ENCODE measurements at regions not wholly inside any gene's neighbourhood (a gene's known extent, or its start where the extent isn't known, plus 50 kb on each side); places are given as distances from the start of the nearest gene placed in this dataset.
"Not testable (repeated sequence)": the region's sequence is repeated elsewhere in the genome, so short reads cannot be mapped to it uniquely, and the experiment has no call there.

DNA sequence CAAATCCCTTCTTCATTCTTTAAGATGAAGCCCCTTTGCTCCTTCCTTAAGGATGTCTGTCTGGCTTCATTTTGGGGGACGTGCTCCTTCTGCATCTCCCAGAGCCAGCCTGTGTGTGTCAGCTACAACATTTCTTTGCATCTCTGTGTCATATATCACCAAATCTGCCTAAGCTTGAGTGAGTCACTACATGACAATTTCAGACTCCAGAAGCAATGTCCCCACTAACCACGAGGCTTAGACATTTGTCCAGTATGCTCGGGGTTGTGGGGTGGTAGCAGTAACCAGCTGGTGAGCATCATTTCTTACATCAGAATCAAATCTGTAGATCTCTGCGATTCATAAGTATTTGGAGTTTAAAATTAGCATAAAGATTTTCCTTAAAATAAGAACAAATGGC, 54.1 kb upstream of the USP14 start:
- DNase-seq (ENCODE audit: low read depth); H3K4me3 ChIP-seq (ENCODE audit: low read length): not testable (repeated sequence)

DNA sequence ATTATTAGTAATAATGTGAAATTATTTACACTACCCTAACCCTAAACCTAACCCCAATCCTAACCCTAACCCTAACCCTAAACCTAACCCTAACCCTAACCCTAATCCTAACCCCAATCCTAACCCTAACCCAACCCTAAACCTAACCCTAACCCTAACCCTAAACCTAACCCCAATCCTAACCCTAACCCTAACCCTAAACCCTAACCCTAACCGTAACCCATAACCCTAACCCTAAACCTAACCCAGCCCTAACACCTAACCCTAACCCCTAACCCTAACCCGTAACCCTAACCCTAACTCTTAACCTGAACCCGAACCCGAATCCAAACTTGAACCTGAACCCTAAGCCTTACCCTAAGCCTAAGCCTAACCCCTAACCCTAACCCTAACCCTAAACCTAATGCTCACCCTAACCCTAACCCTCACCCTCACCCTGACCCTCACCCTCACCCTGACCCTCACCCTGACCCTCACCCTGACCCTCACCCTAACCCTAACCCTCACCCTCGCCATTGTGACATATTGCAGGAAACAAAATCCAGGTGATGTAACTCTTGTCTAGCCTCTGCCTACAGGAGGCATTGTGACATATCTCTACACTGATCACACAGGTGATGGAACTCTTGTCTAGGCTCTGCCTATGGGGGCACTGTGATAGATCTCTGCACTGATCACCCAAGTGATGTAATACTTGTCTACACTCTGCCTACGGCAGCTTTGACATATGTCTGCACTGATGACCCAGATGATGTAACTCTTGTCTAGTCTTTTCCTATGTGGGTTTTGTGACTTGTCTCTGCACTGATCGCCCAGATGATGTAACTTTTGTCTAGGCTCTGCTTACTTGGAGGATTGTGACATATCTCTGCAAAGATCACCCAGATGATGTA, 53.0 kb upstream of the USP14 start:
- not testable (repeated sequence) for H3K4me3 ChIP-seq (ENCODE audit: low read length)
- peak; percentile 47 for DNase-seq (ENCODE audit: low read depth)

DNA sequence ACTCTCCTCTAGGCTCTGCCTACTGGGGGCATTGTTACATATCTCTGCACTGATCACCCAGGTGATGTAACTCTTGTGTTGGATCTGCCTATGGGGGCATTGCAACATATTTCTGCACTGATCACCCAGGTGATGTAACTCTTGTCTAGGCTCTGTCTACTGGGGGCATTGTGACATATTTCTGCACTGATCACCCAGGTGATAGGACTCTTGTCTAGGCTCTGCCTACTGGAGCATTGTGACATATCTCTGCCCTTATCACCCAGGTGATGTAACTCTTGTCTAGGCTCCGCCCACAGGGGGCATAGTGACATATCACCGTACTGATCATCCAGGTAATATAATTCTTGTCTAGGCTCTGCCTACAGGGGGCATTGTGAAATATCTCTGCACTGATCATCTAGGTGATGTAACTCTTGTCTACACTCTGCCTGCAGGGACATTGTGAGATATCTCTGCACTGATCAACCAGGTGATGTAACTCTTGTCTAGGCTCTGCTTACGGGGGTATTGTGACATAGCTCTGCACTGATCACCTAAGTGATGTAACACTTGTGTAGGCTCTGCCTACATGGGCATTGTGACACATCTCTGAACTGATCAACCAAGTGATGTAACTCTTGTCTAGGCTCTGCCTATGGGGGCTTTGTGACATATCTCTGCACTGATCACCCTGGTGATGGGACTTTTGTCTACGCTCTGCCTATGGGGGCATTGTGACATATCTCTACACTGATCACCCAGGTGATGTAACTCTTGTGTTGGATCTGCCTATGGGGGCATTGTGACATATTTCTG, 52.1 kb upstream of the USP14 start:
- H3K4me3 ChIP-seq (ENCODE audit: low read length); DNase-seq (ENCODE audit: low read depth): not testable (repeated sequence)

DNA sequence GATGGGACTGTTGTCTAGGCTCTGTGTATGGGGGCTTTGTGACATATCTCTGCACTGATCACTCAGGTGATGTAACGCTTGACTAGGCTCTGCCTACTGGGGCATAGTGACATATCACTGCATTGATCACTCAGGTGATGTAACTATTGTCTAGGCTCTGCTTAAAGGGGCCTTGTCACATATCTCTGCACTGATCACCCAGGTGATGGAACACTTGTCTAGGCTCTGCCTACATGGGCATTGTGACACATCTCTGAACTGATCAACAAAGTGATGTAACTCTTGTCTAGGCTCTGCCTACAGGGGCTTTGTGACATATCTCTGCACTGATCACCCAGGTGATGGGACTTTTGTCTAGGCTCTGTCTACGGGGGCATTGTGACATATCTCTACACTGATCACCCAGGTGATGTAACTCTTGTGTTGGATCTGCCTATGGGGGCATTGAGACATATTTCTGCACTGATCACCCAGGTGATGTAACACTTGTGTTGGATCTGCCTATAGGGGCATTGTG, 51.4 kb upstream of the USP14 start:
- not testable (repeated sequence) for DNase-seq (ENCODE audit: low read depth); H3K4me3 ChIP-seq (ENCODE audit: low read length)

DNA sequence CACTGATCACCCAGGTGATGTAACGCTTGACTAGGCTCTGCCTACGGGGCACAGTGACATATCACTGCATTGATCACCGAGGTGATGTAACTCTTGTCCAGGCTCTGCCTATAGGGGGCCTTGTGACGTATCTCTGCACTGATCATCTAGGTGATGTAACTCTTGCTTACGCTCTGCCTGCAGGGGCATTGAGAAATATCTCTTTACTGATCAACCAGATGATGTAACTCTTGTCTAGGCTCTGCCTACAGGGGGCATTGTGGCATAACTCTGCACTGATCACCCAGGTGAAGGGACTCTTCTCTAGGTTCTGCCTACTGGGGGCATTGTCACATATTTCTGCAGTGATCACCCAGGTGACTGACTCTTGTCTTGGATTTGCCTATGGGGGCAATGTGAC, 50.9 kb upstream of the USP14 start:
- DNase-seq (ENCODE audit: low read depth); H3K4me3 ChIP-seq (ENCODE audit: low read length): not testable (repeated sequence)

DNA sequence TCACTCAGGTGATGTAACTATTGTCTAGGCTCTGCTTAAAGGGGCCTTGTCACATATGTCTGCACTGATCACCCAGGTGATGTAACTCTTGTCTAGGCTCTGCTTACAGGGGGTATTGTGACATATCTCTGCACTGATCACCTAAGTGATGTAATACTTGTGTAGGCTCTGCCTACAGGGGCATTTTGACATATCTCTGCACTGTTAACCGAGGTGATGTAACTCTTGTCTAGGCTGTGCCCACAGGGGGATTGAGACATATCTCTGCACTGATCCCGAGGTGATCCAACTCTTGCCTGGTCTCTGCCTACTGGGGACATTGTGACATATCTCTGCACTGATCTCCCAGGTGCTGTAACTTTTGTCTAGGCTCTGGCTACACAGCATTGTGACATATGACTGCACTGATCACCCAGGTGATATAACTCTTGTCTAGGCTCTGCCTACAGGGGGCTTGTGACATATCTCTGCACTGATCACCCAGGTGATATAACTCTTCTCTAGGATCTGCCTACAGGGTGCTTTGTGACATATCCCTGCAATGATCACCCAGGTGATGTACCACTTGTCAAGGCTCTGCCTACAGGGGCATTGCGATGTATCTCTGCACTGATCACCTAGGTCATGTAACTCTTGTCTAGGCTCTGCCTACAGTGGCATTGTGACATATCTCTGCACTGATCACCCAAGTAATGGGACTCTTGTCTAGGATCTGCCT, 50.3 kb upstream of the USP14 start:
- DNase-seq (ENCODE audit: low read depth); H3K4me3 ChIP-seq (ENCODE audit: low read length): not testable (repeated sequence)

Data from AG10803 (cell line).